Fibroblast of lung (primary cell): ENCODE measurements at regions not wholly inside any gene's neighbourhood (a gene's known extent, or its start where the extent isn't known, plus 50 kb on each side); places are given as distances from the start of the nearest gene placed in this dataset.

Source experiments
- DNase-seq, 2 donors: peaks; one replicate each; pipeline versions ENCODE4 v3.0.0 to v3.0.0-alpha.2; 2010; ENCODE audit warnings: low read depth in 2 of 2
- H2AFZ ChIP-seq: 2 replicates; pipeline ENCODE4 v1.5.1; 2012; ENCODE audit warnings: low read length, control low read depth, inconsistent platforms
- H3K27ac ChIP-seq: 2 replicates; pipeline ENCODE4 v1.5.1; 2011; ENCODE audit warnings: low read length, control low read depth; ENCODE audit not compliant: insufficient read depth
- H3K27me3 ChIP-seq: 2 replicates; pipeline ENCODE4 v1.5.1; 2011; ENCODE audit warnings: mild to moderate bottlenecking, low read length; ENCODE audit not compliant: control insufficient read depth, insufficient read depth
- H3K36me3 ChIP-seq: 2 replicates; pipeline ENCODE4 v1.5.1; 2011; ENCODE audit warnings: low read length; ENCODE audit not compliant: control insufficient read depth, insufficient read depth
- H3K4me1 ChIP-seq: 2 replicates; pipeline ENCODE4 v1.5.1; 2011; ENCODE audit warnings: low read length; ENCODE audit not compliant: control insufficient read depth, insufficient read depth; ENCODE audit errors: extremely low read depth
- H3K4me2 ChIP-seq: 2 replicates; pipeline ENCODE4 v1.5.1; 2011; ENCODE audit warnings: low read length, control low read depth; ENCODE audit not compliant: insufficient read depth; ENCODE audit errors: extremely low read depth
- H3K4me3 ChIP-seq, 4 experiments: fragments of 200-600 bp in 1 of 4; sonication (generic) in 1 of 4; replicated peaks in 1 of 4; 2 replicates each; pipeline ENCODE4 v1.5.1; 2011 to 2016; ENCODE audit warnings: low read length in 4 of 4, low read depth in 3 of 4, mild to moderate bottlenecking in 3 of 4, control low read depth in 2 of 4, inconsistent platforms in 1 of 4, mixed read lengths in 1 of 4; ENCODE audit not compliant: insufficient read depth in 1 of 4; ENCODE audit errors: control extremely low read depth in 1 of 4
- H3K79me2 ChIP-seq: 2 replicates; pipeline ENCODE4 v1.5.1; 2012; ENCODE audit warnings: mild to moderate bottlenecking, low read length, inconsistent platforms; ENCODE audit not compliant: control insufficient read depth, insufficient read depth
- H3K9ac ChIP-seq: 2 replicates; pipeline ENCODE4 v1.5.1; 2011; ENCODE audit warnings: mild to moderate bottlenecking, low read length, control low read depth; ENCODE audit not compliant: insufficient read depth
- H3K9me3 ChIP-seq: 2 replicates; pipeline ENCODE4 v1.5.1; 2012; ENCODE audit warnings: low read depth, low read length; ENCODE audit not compliant: control insufficient read depth, insufficient read depth
- H4K20me1 ChIP-seq: 2 replicates; pipeline ENCODE4 v1.5.1; 2011; ENCODE audit warnings: low read length; ENCODE audit not compliant: control insufficient read depth, insufficient read depth; ENCODE audit errors: extremely low read depth
- CTCF ChIP-seq, 2 donors: IDR thresholded peaks in 1 of 2; conservative IDR thresholded peaks in 1 of 2; 1 replicate in 1 of 2; 2 replicates in 1 of 2; pipeline ENCODE4 v1.5.1; 2011 to 2012; ENCODE audit warnings: low read length in 2 of 2, control low read depth in 1 of 2, inconsistent platforms in 1 of 2, low read depth in 1 of 2, mild to moderate bottlenecking in 1 of 2
- EZH2 ChIP-seq: IDR thresholded peaks from 2 replicates; pipeline ENCODE4 v1.5.1; 2012; ENCODE audit warnings: low read length, control low read depth, mild to moderate bottlenecking; ENCODE audit errors: missing control alignments

GRCh38 chr3:72147600-72147999, 362.7 kb upstream of the PROK2 start:
- Histone ChIP-seq H3K4me3 (no peak overlapping the region), H4K20me1 (no peaks in the 10 kb centered on the region), H3K27me3 (no peaks in the 10 kb centered on the region), H3K79me2 (no peaks in the 10 kb centered on the region), H3K27ac (no peak overlapping the region), H3K9ac (no peak overlapping the region), H3K4me2 (no peak overlapping the region), H3K36me3 (no peaks in the 10 kb centered on the region), H3K4me1 (peaks cover 2% of the 10 kb centered on the region), H2AFZ (no peak overlapping the region), H3K9me3 (no peaks in the 10 kb centered on the region)
- no peak for TF ChIP-seq CTCF (conservative IDR thresholded peaks at IDR 0.05 in 1 of 2, IDR thresholded peaks at IDR 0.05 in 1 of 2; ENCODE audit: low read depth in 1 of 2, low read length in 2 of 2)
- TF ChIP-seq EZH2 = no peak
- DNase-seq = no peak

- Histone ChIP-seq H3K4me1 (no peaks in the 10 kb centered on the region), H3K9me3 (no peaks in the 10 kb centered on the region), H4K20me1 (no peaks in the 10 kb centered on the region), H3K9ac (no peak overlapping the region), H2AFZ (no peak overlapping the region), H3K27me3 (no peaks in the 10 kb centered on the region), H3K4me2 (no peak overlapping the region), H3K4me3 (no peak overlapping the region), H3K79me2 (no peaks in the 10 kb centered on the region), H3K27ac (no peak overlapping the region), H3K36me3 (no peaks in the 10 kb centered on the region)
- peak; percentile 78 to 87 for DNase-seq
- TF ChIP-seq CTCF (conservative IDR thresholded peaks at IDR 0.05 in 1 of 2, IDR thresholded peaks at IDR 0.05 in 1 of 2; ENCODE audit: low read depth in 1 of 2, low read length in 2 of 2) (no peak), EZH2 (no peak)
Observed at GRCh38 chr3:72145506-72146380, 360.8 kb upstream of the PROK2 start.

DNA sequence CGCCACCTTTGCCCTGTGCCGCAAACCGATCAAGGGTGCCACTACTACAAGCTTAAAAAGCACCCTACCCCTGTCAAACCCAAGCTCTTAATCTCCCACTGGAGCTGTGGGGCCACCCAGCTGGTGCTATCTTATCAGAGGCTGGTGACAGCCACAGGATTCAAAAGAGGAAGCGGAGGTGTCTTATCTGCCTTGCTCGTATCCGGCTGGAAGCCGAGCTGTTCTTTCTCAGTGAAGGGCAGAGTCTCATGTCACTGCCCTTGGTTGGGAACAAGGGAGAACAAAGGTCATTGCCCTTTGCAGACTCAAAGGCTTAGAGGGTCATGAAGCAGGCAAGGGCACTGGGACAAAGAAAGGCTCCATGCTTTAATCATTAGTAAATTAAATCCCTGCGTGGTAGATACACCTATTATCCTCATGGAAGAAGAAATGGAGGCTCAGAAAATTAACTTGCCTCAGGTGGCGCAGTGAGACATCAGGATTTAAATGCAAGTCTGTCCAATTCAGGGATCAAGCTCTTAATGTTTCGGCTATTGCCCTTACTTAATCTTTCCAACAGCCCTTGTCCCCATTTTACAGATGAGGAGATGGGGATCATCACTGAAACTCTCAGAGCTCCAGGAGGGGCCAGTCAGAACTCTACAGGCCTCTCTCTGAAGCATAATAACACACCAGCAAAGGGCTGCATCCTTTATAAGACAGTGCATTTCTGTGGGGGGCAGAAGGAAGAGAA, 360.0 kb upstream of the PROK2 start:
- no peak overlapping the region for H3K27ac ChIP-seq
- no peaks in the 10 kb centered on the region for H3K36me3 ChIP-seq
- H3K27me3 ChIP-seq = no peaks in the 10 kb centered on the region
- H3K79me2 ChIP-seq = no peaks in the 10 kb centered on the region
- no peak overlapping the region for H3K4me3 ChIP-seq
- H3K9me3 ChIP-seq = no peaks in the 10 kb centered on the region
- no peak for DNase-seq
- no peaks in the 10 kb centered on the region for H4K20me1 ChIP-seq
- no peak overlapping the region for H3K9ac ChIP-seq
- no peak for TF ChIP-seq EZH2
- no peak for TF ChIP-seq CTCF (conservative IDR thresholded peaks at IDR 0.05 in 1 of 2, IDR thresholded peaks at IDR 0.05 in 1 of 2; ENCODE audit: low read depth in 1 of 2, low read length in 2 of 2)
- H2AFZ ChIP-seq = no peak overlapping the region
- H3K4me1 ChIP-seq = no peaks in the 10 kb centered on the region
- H3K4me2 ChIP-seq = no peak overlapping the region
